Stimulated activated CD8-positive, alpha-beta memory T cell treated with anti-CD3 and anti-CD28 coated beads, Interleukin-4, amount 100 ng/mL, for 1 hour (primary cell): ENCODE measurements at regions not wholly inside any gene's neighbourhood (a gene's known extent, or its start where the extent isn't known, plus 50 kb on each side); places are given as distances from the start of the nearest gene placed in this dataset.
"Not testable (repeated sequence)": the region's sequence is repeated elsewhere in the genome, so short reads cannot be mapped to it uniquely, and the experiment has no call there.

Experiments
- DNase-seq, 2 donors: peaks; one replicate each; pipeline ENCODE4 v3.0.0-alpha.2; 2020; ENCODE audit warnings: low read depth in 2 of 2, low spot score in 1 of 2

- not testable (repeated sequence) for DNase-seq
Observed at GRCh38 chr16:70014915-70015314, 63.8 kb downstream of the CLEC18A start.

- not testable (repeated sequence) for DNase-seq
Observed at GRCh38 chr16:70016751-70017150, 65.6 kb downstream of the CLEC18A start.

GRCh38 chr16:70018254-70018653, 67.1 kb downstream of the CLEC18A start:
- DNase-seq: peak in 1 of 2 donors; percentile 17

- not testable (repeated sequence) for DNase-seq
Observed at GRCh38 chr16:70023207-70023606, 72.1 kb downstream of the CLEC18A start.

GRCh38 chr16:70023956-70024355, 72.8 kb downstream of the CLEC18A start:
- DNase-seq: not testable (repeated sequence)

- DNase-seq: peak in 1 of 2 donors; percentile 21
Observed at GRCh38 chr16:70026165-70026854, 75.2 kb downstream of the CLEC18A start.

GRCh38 chr16:70032906-70033305, 81.2 kb upstream of the PDPR start:
- DNase-seq: not testable (repeated sequence)

- not testable (repeated sequence) for DNase-seq
Observed at GRCh38 chr16:70037913-70038312, 76.2 kb upstream of the PDPR start.

- DNase-seq: not testable (repeated sequence)
Observed at GRCh38 chr16:70040554-70040953, 73.6 kb upstream of the PDPR start.

- not testable (repeated sequence) for DNase-seq
Observed at GRCh38 chr16:70043538-70044067, 70.5 kb upstream of the PDPR start.

GRCh38 chr16:70046560-70046959, 67.6 kb upstream of the PDPR start:
- not testable (repeated sequence) for DNase-seq

GRCh38 chr16:70048083-70048482, 66.0 kb upstream of the PDPR start:
- DNase-seq: not testable (repeated sequence)

- DNase-seq: not testable (repeated sequence)
Observed at GRCh38 chr16:70058056-70058455, 56.1 kb upstream of the PDPR start.

GRCh38 chr16:70059429-70059828, 54.7 kb upstream of the PDPR start:
- DNase-seq: not testable (repeated sequence)

GRCh38 chr16:70060521-70061027, 53.6 kb upstream of the PDPR start:
- DNase-seq: not testable (repeated sequence)

GRCh38 chr16:70061671-70062218, 52.4 kb upstream of the PDPR start:
- not testable (repeated sequence) for DNase-seq

GRCh38 chr16:70062947-70063346, 51.2 kb upstream of the PDPR start:
- DNase-seq: not testable (repeated sequence)
